B cell (primary cell): ENCODE measurements at regions not wholly inside any gene's neighbourhood (a gene's known extent, or its start where the extent isn't known, plus 50 kb on each side); places are given as distances from the start of the nearest gene placed in this dataset.

Experiments
- ATAC-seq: fragments of 200-7000 bp; cut with Tn5 transposase; one replicate; pipeline ENCODE4 v1.10.0; 2021; ENCODE audit warnings: low read depth, mild to moderate bottlenecking, moderate number of reproducible peaks, moderate library complexity
- CTCF ChIA-PET: fragments of 350-600 bp; sonication (Branson Sonifier 250); formaldehyde crosslinking; loops from one replicate; lab custom pipeline; 2021; ENCODE audit warnings: antibody characterized with exemption, inconsistent platforms; lab: Charles Lee
- POLR2A ChIA-PET: fragments of 350-600 bp; sonication (Branson Sonifier 250); formaldehyde crosslinking; loops from one replicate; lab custom pipeline; 2021; ENCODE audit warnings: antibody characterized with exemption; lab: Charles Lee
- DNase-seq: peaks from one replicate; pipeline ENCODE4 v3.0.0; 2013
- H2AFZ ChIP-seq: 2 replicates; pipeline ENCODE4 v1.6.1; 2012; ENCODE audit warnings: mild to moderate bottlenecking, low read depth, low read length; ENCODE audit not compliant: insufficient read depth, poor library complexity, severe bottlenecking
- H3K27ac ChIP-seq, 2 donors: 1 replicate in 1 of 2; 2 replicates in 1 of 2; pipeline ENCODE4 v1.5.1; 2012 to 2013; ENCODE audit warnings: low read length in 2 of 2, mild to moderate bottlenecking in 2 of 2, moderate library complexity in 1 of 2
- H3K27me3 ChIP-seq, 4 experiments: fragments of 200-600 bp in 1 of 4; sonication (generic) in 1 of 4; replicated peaks in 1 of 4; 1 replicate in 2 of 4; 2 replicates in 2 of 4; pipeline versions ENCODE4 v1.6.1 to v1.7.0; 2013 to 2016; ENCODE audit warnings: low read length in 3 of 4, mild to moderate bottlenecking in 2 of 4, mixed read lengths in 1 of 4, moderate library complexity in 1 of 4; ENCODE audit not compliant: insufficient read depth in 4 of 4, control insufficient read depth in 3 of 4; ENCODE audit errors: control extremely low read depth in 1 of 4
- H3K36me3 ChIP-seq, 2 experiments: replicated peaks in 1 of 2; 1 replicate in 1 of 2; 2 replicates in 1 of 2; pipeline versions ENCODE4 v1.6.1 to v1.7.1; 2013; ENCODE audit warnings: low read length in 1 of 2; ENCODE audit not compliant: insufficient read depth in 2 of 2, control insufficient read depth in 1 of 2; ENCODE audit errors: control extremely low read depth in 1 of 2, extremely low read depth in 1 of 2
- H3K4me1 ChIP-seq, 2 donors: fragments of 200-600 bp in 1 of 2; sonication (generic) in 1 of 2; 1 replicate in 1 of 2; 2 replicates in 1 of 2; pipeline versions ENCODE4 v1.5.1 to v1.6.1; 2013 to 2017; ENCODE audit warnings: low read length in 2 of 2; ENCODE audit not compliant: control insufficient read depth in 2 of 2, insufficient read depth in 2 of 2
- H3K4me2 ChIP-seq: replicated peaks from 2 replicates; pipeline ENCODE3; 2012; ENCODE audit warnings: mild to moderate bottlenecking, low read depth, low read length; ENCODE audit not compliant: poor library complexity, severe bottlenecking
- H3K4me3 ChIP-seq, 5 experiments: fragments of 200-600 bp in 1 of 5; sonication (generic) in 1 of 5; 1 replicate in 3 of 5; 2 replicates in 2 of 5; pipeline versions ENCODE4 v1.5.1 to v1.7.0; 2011 to 2016; ENCODE audit warnings: low read length in 4 of 5, mild to moderate bottlenecking in 4 of 5, low read depth in 2 of 5, control low read depth in 1 of 5, moderate library complexity in 1 of 5; ENCODE audit not compliant: insufficient read depth in 1 of 5; ENCODE audit errors: control extremely low read depth in 1 of 5, extremely low read depth in 1 of 5
- H3K79me2 ChIP-seq: fragments of 200-600 bp; sonication (generic); one replicate; pipeline ENCODE4 v1.6.0; 2016; ENCODE audit warnings: low read length; ENCODE audit not compliant: control insufficient read depth, insufficient read depth
- H3K9ac ChIP-seq: fragments of 200-600 bp; sonication (generic); 2 replicates; pipeline ENCODE4 v1.6.1; 2017; ENCODE audit warnings: mild to moderate bottlenecking, low read length, moderate library complexity
- H3K9me3 ChIP-seq, 3 donors: one replicate each; pipeline versions ENCODE4 v1.6.1 to v1.7.1; 2013; ENCODE audit warnings: low read length in 2 of 3; ENCODE audit not compliant: control insufficient read depth in 2 of 3, insufficient read depth in 1 of 3; ENCODE audit errors: control extremely low read depth in 1 of 3
- H4K20me1 ChIP-seq: 2 replicates; pipeline ENCODE4 v1.6.0; 2012; ENCODE audit warnings: mild to moderate bottlenecking, low read length; ENCODE audit not compliant: insufficient read depth, control insufficient read depth, poor library complexity, severe bottlenecking
- H3K27ac Mint-ChIP-seq: one replicate; pipeline ENCODE4 v1.8.0; 2021; ENCODE audit warnings: mixed read lengths
- H3K27me3 Mint-ChIP-seq: one replicate; pipeline ENCODE4 v1.8.0; 2021; ENCODE audit warnings: mixed read lengths
- H3K4me1 Mint-ChIP-seq: one replicate; pipeline ENCODE4 v1.8.0; 2021; ENCODE audit warnings: mixed read lengths
- H3K4me3 Mint-ChIP-seq: one replicate; pipeline ENCODE4 v1.8.0; 2021; ENCODE audit warnings: mixed read lengths
- H3K9me3 Mint-ChIP-seq: one replicate; pipeline ENCODE4 v1.8.0; 2022; ENCODE audit warnings: mixed read lengths; ENCODE audit not compliant: insufficient read depth
- CTCF ChIP-seq: fragments of 200-600 bp; IDR thresholded peaks from one replicate; pipeline ENCODE4 v1.8.0; 2022; ENCODE audit warnings: antibody characterized with exemption, mild to moderate bottlenecking
- EZH2 ChIP-seq: IDR thresholded peaks from 2 replicates; pipeline ENCODE4 v1.6.1; 2012; ENCODE audit warnings: borderline replicate concordance, low read depth, mild to moderate bottlenecking, moderate library complexity, low read length; ENCODE audit not compliant: insufficient read depth, poor library complexity, severe bottlenecking
- WGBS: methylation state at CpG from one replicate; pipeline ENCODE4 v1.1.5; 2013; ENCODE audit warnings: missing lambda C conversion rate; ENCODE audit not compliant: insufficient coverage; 5-methylcytosine and 5-hydroxymethylcytosine counted together
- intact Hi-C: fragments of 100-400 bp; cut with micrococcal nuclease; formaldehyde crosslinking; loops from one replicate; pipeline ENCODE4 v1.10.0; 2022

GRCh38 chr16:63813862-63814261 lies 1308.0 kb downstream of the CDH11 start:
- Histone ChIP-seq H3K79me2 (no peaks in the 10 kb centered on the region), H3K9me3 (peaks cover 0 to 3% (median 0%) of the 10 kb centered on the region in 3 donors), H3K27me3 (no peaks in the 10 kb centered on the region), H3K4me3 (no peak overlapping the region), H3K4me1 (no peaks in the 10 kb centered on the region), H3K4me2 (no peak overlapping the region), H3K9ac (no peak overlapping the region), H3K27ac (no peak overlapping the region), H3K36me3 (no peaks in the 10 kb centered on the region), H4K20me1 (no peaks in the 10 kb centered on the region), H2AFZ (no peak overlapping the region)
- CTCF ChIA-PET = no interaction called here
- intact Hi-C loops = no loop called here
- no peak for TF ChIP-seq EZH2
- no peak for TF ChIP-seq CTCF
- peaks cover 2% of the 10 kb centered on the region for H3K9me3 Mint-ChIP-seq
- DNase-seq (no peak), ATAC-seq (no peak)
- H3K4me1 Mint-ChIP-seq = no peaks in the 10 kb centered on the region
- no peak overlapping the region for H3K27ac Mint-ChIP-seq
- no peaks in the 10 kb centered on the region for H3K27me3 Mint-ChIP-seq
- POLR2A ChIA-PET = no interaction called here
- H3K4me3 Mint-ChIP-seq = no peak overlapping the region

- CTCF ChIA-PET = no interaction called here
- no peaks in the 10 kb centered on the region for H3K79me2 ChIP-seq
- H3K27me3 ChIP-seq = no peaks in the 10 kb centered on the region
- H2AFZ ChIP-seq = no peak overlapping the region
- Mint-ChIP-seq H3K27me3 (no peaks in the 10 kb centered on the region), H3K27ac (no peak overlapping the region), H3K4me3 (no peak overlapping the region), H3K4me1 (no peaks in the 10 kb centered on the region), H3K9me3 (peaks cover 5% of the 10 kb centered on the region)
- intact Hi-C loops = no loop called here
- H3K27ac ChIP-seq = no peak overlapping the region
- no peaks in the 10 kb centered on the region for H3K4me1 ChIP-seq
- no peak overlapping the region for H3K4me2 ChIP-seq
- DNase-seq (no peak), ATAC-seq (no peak)
- H3K36me3 ChIP-seq = no peaks in the 10 kb centered on the region
- H3K9ac ChIP-seq = no peak overlapping the region
- H3K4me3 ChIP-seq = no peak overlapping the region
- POLR2A ChIA-PET = no interaction called here
- TF ChIP-seq EZH2 (no peak), CTCF (no peak)
- H4K20me1 ChIP-seq = no peaks in the 10 kb centered on the region
- 100% methylated on average over 1 of the region's 1 CpG for WGBS
- no peaks in the 10 kb centered on the region for H3K9me3 ChIP-seq
Observed at GRCh38 chr16:63808730-63809129, 1313.1 kb downstream of the CDH11 start.
